Left lung (tissue), 4 donors: ENCODE measurements at regions not wholly inside any gene's neighbourhood (a gene's known extent, or its start where the extent isn't known, plus 50 kb on each side); places are given as distances from the start of the nearest gene placed in this dataset.
A peak's percentile ranks its signal among the peaks of the same experiment; 100 is the strongest.
"Not testable (repeated sequence)": the region's sequence is repeated elsewhere in the genome, so short reads cannot be mapped to it uniquely, and the experiment has no call there.

Source experiments
- ATAC-seq: fragments of 200-7000 bp; cut with Tn5 transposase; one replicate; pipeline ENCODE4 v1.9.1; 2020; ENCODE audit warnings: moderate library complexity
- DNase-seq, 4 donors: peaks; one replicate each; pipeline ENCODE4 v3.0.0-alpha.2; 2013 to 2020
- H3K27ac ChIP-seq, 2 donors: fragments of 200-600 bp; sonication (generic) in 1 of 2; one replicate each; pipeline versions ENCODE4 v1.5.0 to v1.8.0; 2020 to 2021
- H3K27me3 ChIP-seq, 2 donors: fragments of 200-600 bp; sonication (generic) in 1 of 2; one replicate each; pipeline versions ENCODE4 v1.5.0 to v1.8.0; 2020 to 2021
- H3K36me3 ChIP-seq, 2 donors: fragments of 200-600 bp; sonication (generic) in 1 of 2; one replicate each; pipeline versions ENCODE4 v1.5.0 to v1.8.0; 2020 to 2021
- H3K4me1 ChIP-seq, 2 donors: fragments of 200-600 bp; one replicate each; pipeline ENCODE4 v1.8.0; 2021
- H3K4me3 ChIP-seq, 2 donors: fragments of 200-600 bp; sonication (generic) in 1 of 2; one replicate each; pipeline versions ENCODE4 v1.5.0 to v1.8.0; 2020 to 2021; ENCODE audit warnings: mild to moderate bottlenecking in 1 of 2
- H3K9me3 ChIP-seq, 2 donors: fragments of 200-600 bp; sonication (generic) in 1 of 2; one replicate each; pipeline versions ENCODE4 v1.5.0 to v1.8.0; 2020 to 2021
- CTCF ChIP-seq, 2 donors: fragments of 200-600 bp; sonication (generic) in 1 of 2; IDR thresholded peaks; one replicate each; pipeline versions ENCODE4 v1.5.0 to v1.8.0; 2021; ENCODE audit warnings: antibody characterized with exemption in 2 of 2
- intact Hi-C, 2 donors: fragments of 100-400 bp; cut with DNase I; formaldehyde crosslinking; loops; one replicate each; pipeline versions ENCODE4 v1.11.2 to v1.14.2; 2022
- donor health status: DM: no; HTN: yes; CAD: no.
- donor health status: DM: no; HTN: no; CAD: no.

GRCh38 chr4:3896441-3896840 lies 130.3 kb downstream of the ADRA2C start:
- H3K27ac ChIP-seq, result no peak overlapping the region
- ATAC-seq (no peak), DNase-seq (no peak)
- TF ChIP-seq CTCF (IDR thresholded peaks at IDR 0.05), result no peak
- H3K36me3 ChIP-seq, result no peaks in the 10 kb centered on the region
- H3K9me3 ChIP-seq, result no peaks in the 10 kb centered on the region
- intact Hi-C loops, result no loop called here
- H3K27me3 ChIP-seq, result peaks cover 0 to 18% of the 10 kb centered on the region in 2 donors
- H3K4me1 ChIP-seq, result no peaks in the 10 kb centered on the region
- no peak overlapping the region for H3K4me3 ChIP-seq

GRCh38 chr4:3896871-3897578 lies 130.8 kb downstream of the ADRA2C start:
- ATAC-seq, H3K4me1 ChIP-seq, H3K4me3 ChIP-seq, H3K36me3 ChIP-seq, intact Hi-C loops, H3K9me3 ChIP-seq, DNase-seq, H3K27ac ChIP-seq: not testable (repeated sequence)
- peaks cover 0 to 17% of the 10 kb centered on the region in 2 donors for H3K27me3 ChIP-seq

DNA sequence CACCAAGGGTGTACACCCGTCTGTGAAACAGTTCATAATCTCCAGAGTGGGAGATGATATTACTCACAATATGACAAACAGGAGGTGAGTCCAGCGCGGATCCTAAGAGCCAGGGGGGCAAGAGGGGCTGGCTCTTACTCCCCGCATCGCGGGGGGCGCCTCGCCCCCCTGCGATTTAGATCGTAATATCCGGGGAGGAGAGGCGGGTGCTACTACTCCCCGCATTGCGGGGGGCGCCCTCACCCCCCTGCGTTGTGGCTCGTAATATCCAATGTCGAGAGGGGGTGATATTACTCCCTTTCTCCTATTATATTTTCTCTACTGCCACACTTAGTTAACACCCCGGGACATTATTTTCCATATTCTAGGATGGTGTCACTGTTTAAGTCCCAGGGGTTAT lies 131.9 kb downstream of the ADRA2C start:
- Histone ChIP-seq H3K4me3 (no peak overlapping the region), H3K27ac (no peak overlapping the region), H3K36me3 (no peaks in the 10 kb centered on the region), H3K9me3 (no peaks in the 10 kb centered on the region), H3K4me1 (no peaks in the 10 kb centered on the region), H3K27me3 (peaks cover 0 to 6% of the 10 kb centered on the region in 2 donors)
- intact Hi-C loops, result no loop called here
- no peak for ATAC-seq
- DNase-seq, result no peak
- no peak for TF ChIP-seq CTCF (IDR thresholded peaks at IDR 0.05)

DNA sequence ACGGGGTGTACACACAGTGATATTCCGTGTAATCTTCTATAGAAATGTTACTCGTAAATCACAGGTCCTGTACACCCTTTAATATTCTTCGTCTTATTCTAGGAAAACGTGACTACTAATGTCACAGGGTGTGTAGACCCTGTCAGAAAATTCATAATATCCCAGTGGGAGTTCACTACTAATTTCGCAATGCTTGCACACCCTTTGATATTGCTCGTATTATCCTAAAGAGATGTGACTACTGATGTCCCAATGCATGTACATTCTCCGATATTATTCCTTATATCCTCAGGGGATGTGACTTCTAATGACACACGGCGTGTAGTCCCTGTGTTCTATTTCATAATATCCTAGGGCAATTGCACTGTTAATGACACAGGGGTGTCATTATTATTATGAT lies 132.7 kb downstream of the ADRA2C start:
- H3K27ac ChIP-seq, H3K36me3 ChIP-seq, intact Hi-C loops, H3K27me3 ChIP-seq, DNase-seq, ATAC-seq, H3K9me3 ChIP-seq, H3K4me3 ChIP-seq, H3K4me1 ChIP-seq: not testable (repeated sequence)

- H3K36me3 ChIP-seq, intact Hi-C loops, H3K4me1 ChIP-seq, H3K27me3 ChIP-seq, DNase-seq, ATAC-seq, H3K27ac ChIP-seq, H3K9me3 ChIP-seq, H3K4me3 ChIP-seq: not testable (repeated sequence)
These were observed 138.2 kb downstream of the ADRA2C start for GRCh38 chr4:3904264-3904955.

GRCh38 chr4:3909616-3910015 lies 143.4 kb downstream of the ADRA2C start:
- intact Hi-C loops, H3K9me3 ChIP-seq, ATAC-seq, H3K36me3 ChIP-seq, DNase-seq, H3K4me1 ChIP-seq, H3K27ac ChIP-seq, H3K27me3 ChIP-seq, H3K4me3 ChIP-seq: not testable (repeated sequence)

GRCh38 chr4:3910161-3910950 lies 144.2 kb downstream of the ADRA2C start:
- ATAC-seq, H3K27me3 ChIP-seq, H3K4me1 ChIP-seq, H3K27ac ChIP-seq, H3K9me3 ChIP-seq, H3K4me3 ChIP-seq, intact Hi-C loops, H3K36me3 ChIP-seq: not testable (repeated sequence)
- DNase-seq, result peak in 1 of 4 donors; percentile 3
